Lower lobe of right lung (tissue), 2 donors: ENCODE measurements at regions not wholly inside any gene's neighbourhood (a gene's known extent, or its start where the extent isn't known, plus 50 kb on each side); places are given as distances from the start of the nearest gene placed in this dataset.

Experiments
- ATAC-seq, 2 donors: fragments of 200-7000 bp; cut with Tn5 transposase; one replicate each; pipeline ENCODE4 v1.9.1; 2020 to 2022; ENCODE audit warnings: mild to moderate bottlenecking in 2 of 2, moderate library complexity in 2 of 2
- DNase-seq: peaks from one replicate; pipeline ENCODE4 v3.0.0-alpha.2; 2020
- H3K27ac ChIP-seq: fragments of 200-600 bp; one replicate; pipeline ENCODE4 v1.8.0; 2022
- H3K27me3 ChIP-seq: fragments of 200-600 bp; one replicate; pipeline ENCODE4 v1.8.0; 2022; ENCODE audit warnings: low read depth
- H3K36me3 ChIP-seq: fragments of 200-600 bp; one replicate; pipeline ENCODE4 v1.8.0; 2022; ENCODE audit warnings: mild to moderate bottlenecking
- H3K4me1 ChIP-seq: fragments of 200-600 bp; one replicate; pipeline ENCODE4 v1.8.0; 2022
- H3K4me3 ChIP-seq: fragments of 200-600 bp; one replicate; pipeline ENCODE4 v1.8.0; 2022; ENCODE audit warnings: mild to moderate bottlenecking
- H3K9me3 ChIP-seq: fragments of 200-600 bp; one replicate; pipeline ENCODE4 v1.8.0; 2022
- intact Hi-C: fragments of 100-400 bp; cut with DNase I; formaldehyde crosslinking; loops from one replicate; pipeline ENCODE4 v1.11.0; 2022
- TF ChIP-seq, protein P1 (sequence below): fragments of 200-600 bp; IDR thresholded peaks from one replicate; pipeline ENCODE4 v1.8.0; 2022; ENCODE audit warnings: antibody characterized with exemption, mild to moderate bottlenecking
- donor health status: DM: no; HTN: yes; CAD: no; lungs with severe emphysema.

GRCh38 chr13:34361560-34361959 lies 543.6 kb downstream of the RFC3 start:
- DNase-seq (no peak), ATAC-seq (no peak)
- H3K9me3 ChIP-seq = peaks cover 4% of the 10 kb centered on the region
- TF ChIP-seq, protein P1, sequence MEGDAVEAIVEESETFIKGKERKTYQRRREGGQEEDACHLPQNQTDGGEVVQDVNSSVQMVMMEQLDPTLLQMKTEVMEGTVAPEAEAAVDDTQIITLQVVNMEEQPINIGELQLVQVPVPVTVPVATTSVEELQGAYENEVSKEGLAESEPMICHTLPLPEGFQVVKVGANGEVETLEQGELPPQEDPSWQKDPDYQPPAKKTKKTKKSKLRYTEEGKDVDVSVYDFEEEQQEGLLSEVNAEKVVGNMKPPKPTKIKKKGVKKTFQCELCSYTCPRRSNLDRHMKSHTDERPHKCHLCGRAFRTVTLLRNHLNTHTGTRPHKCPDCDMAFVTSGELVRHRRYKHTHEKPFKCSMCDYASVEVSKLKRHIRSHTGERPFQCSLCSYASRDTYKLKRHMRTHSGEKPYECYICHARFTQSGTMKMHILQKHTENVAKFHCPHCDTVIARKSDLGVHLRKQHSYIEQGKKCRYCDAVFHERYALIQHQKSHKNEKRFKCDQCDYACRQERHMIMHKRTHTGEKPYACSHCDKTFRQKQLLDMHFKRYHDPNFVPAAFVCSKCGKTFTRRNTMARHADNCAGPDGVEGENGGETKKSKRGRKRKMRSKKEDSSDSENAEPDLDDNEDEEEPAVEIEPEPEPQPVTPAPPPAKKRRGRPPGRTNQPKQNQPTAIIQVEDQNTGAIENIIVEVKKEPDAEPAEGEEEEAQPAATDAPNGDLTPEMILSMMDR = no peak
- H3K36me3 ChIP-seq = no peaks in the 10 kb centered on the region
- H3K27me3 ChIP-seq = no peaks in the 10 kb centered on the region
- no peak overlapping the region for H3K27ac ChIP-seq
- intact Hi-C loops = no loop called here
- H3K4me1 ChIP-seq = no peaks in the 10 kb centered on the region
- no peak overlapping the region for H3K4me3 ChIP-seq

DNA sequence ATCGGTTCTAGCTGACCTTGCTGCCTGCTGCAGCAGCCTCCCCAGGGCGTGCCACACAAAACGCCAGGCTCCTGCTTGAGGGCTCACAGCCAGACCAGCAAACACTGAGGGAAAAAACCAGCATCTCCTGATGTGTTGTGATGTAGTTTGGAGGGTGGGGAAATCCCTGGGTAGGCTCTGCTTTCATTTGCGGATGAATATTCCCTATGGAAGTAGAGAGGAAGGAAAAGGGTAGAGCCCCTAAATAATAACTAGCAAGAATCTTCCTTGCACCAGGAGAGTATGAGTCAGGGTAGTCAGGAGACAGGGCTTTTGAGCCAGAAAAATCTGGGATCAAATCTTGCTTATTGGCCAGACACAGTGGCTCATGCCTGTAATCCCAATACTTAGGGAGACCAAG lies 545.3 kb downstream of the RFC3 start:
- no peak for ATAC-seq
- DNase-seq = no peak
- no peaks in the 10 kb centered on the region for H3K27me3 ChIP-seq
- H3K27ac ChIP-seq = no peak overlapping the region
- no peaks in the 10 kb centered on the region for H3K36me3 ChIP-seq
- H3K4me3 ChIP-seq = no peak overlapping the region
- TF ChIP-seq, protein P1 = no peak
- peaks cover 5% of the 10 kb centered on the region for H3K9me3 ChIP-seq
- intact Hi-C loops = no loop called here
- no peaks in the 10 kb centered on the region for H3K4me1 ChIP-seq

DNA sequence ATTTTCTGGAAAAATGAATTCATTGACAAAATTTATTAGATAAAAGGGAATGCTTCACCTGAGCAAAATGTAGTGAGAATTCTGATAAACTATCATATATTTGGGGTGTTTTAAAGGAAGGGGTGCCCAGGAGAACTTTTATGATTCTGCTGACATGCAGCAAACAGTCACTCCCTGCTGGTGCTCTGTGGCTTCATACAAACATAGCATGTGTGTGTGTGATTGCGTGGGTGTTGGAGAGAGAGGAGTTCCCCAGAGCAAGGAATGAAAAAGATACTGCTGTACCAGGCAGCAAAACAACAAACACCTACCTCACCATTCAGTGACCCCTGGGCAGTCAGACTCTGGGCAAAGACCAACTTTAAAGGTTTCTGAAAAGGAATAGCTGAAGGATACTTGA lies 546.7 kb downstream of the RFC3 start:
- TF ChIP-seq, protein P1 = no peak
- Histone ChIP-seq H3K27me3 (no peaks in the 10 kb centered on the region), H3K9me3 (peaks cover 5% of the 10 kb centered on the region), H3K27ac (no peak overlapping the region), H3K4me1 (no peaks in the 10 kb centered on the region), H3K4me3 (no peak overlapping the region), H3K36me3 (no peaks in the 10 kb centered on the region)
- intact Hi-C loops = no loop called here
- DNase-seq = no peak
- no peak for ATAC-seq

GRCh38 chr13:34369931-34370330 lies 552.0 kb downstream of the RFC3 start:
- TF ChIP-seq, protein P1 = no peak
- intact Hi-C loops = no loop called here
- H3K27me3 ChIP-seq = no peaks in the 10 kb centered on the region
- H3K36me3 ChIP-seq = no peaks in the 10 kb centered on the region
- H3K27ac ChIP-seq = no peak overlapping the region
- no peak overlapping the region for H3K4me3 ChIP-seq
- ATAC-seq = no peak
- peaks cover 5% of the 10 kb centered on the region for H3K9me3 ChIP-seq
- no peaks in the 10 kb centered on the region for H3K4me1 ChIP-seq
- DNase-seq = no peak

DNA sequence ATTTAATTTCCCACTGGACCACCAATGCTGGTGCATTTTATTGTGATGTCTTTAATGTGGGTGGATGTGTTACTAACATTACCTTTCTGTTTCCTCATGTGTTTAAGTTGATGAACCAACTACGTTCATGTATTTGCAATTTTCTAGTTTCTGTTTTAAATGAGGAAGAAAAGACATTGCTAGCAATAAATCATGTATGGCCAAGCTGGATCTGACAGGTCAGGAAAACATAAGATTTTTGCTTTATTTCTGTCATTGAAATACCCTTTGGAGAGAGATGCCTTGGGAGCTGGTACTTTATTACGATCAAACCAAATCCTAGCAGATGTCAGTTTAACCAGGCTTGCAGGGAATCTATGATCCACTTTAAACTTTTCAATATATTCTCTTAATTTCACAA lies 553.2 kb downstream of the RFC3 start:
- ATAC-seq = no peak
- Histone ChIP-seq H3K36me3 (no peaks in the 10 kb centered on the region), H3K27me3 (no peaks in the 10 kb centered on the region), H3K27ac (no peak overlapping the region), H3K4me1 (no peaks in the 10 kb centered on the region), H3K4me3 (no peak overlapping the region), H3K9me3 (peaks cover 5% of the 10 kb centered on the region)
- no peak for DNase-seq
- intact Hi-C loops = no loop called here
- TF ChIP-seq, protein P1 = no peak
